ENCODE measurements at regions not wholly inside any gene's neighbourhood (a gene's known extent, or its start where the extent isn't known, plus 50 kb on each side); places are given as distances from the start of the nearest gene placed in this dataset.
"Not testable (repeated sequence)": the region's sequence is repeated elsewhere in the genome, so short reads cannot be mapped to it uniquely, and the experiment has no call there.

DNA sequence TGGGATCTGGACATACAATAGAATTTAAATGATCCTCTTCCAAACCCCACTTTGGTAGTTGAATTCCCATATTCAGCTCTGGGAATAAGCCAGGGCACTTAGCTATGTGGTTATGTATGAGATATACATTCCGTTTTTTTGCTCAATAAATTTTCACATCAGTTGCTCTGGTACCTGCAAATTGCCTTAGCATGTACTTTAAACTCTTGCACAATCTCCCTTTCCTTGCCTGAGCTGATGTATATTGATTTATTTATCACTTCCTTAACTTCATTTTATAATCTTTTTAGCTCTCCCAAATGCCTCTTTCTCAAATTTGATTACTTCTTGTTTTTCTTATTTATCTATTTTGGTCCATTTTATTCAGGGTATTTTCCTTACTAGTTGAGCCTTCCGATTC is 90.1 kb upstream of the AGA start:
- 82 to 84% methylated on average over 2 of the region's 2 CpGs for WGBS, 2 donors
- intact Hi-C loops (cut with DNase I; ENCODE audit: low total_unique reads): no loop called here
- no peak for DNase-seq (ENCODE audit: low spot score in 2 of 2)
- no peak overlapping the region for H3K4me3 ChIP-seq (ENCODE audit: low read depth, poor library complexity, severe bottlenecking)
- TF ChIP-seq POLR2A (IDR thresholded peaks at IDR 0.05): no peak
- TF ChIP-seq, protein P1, sequence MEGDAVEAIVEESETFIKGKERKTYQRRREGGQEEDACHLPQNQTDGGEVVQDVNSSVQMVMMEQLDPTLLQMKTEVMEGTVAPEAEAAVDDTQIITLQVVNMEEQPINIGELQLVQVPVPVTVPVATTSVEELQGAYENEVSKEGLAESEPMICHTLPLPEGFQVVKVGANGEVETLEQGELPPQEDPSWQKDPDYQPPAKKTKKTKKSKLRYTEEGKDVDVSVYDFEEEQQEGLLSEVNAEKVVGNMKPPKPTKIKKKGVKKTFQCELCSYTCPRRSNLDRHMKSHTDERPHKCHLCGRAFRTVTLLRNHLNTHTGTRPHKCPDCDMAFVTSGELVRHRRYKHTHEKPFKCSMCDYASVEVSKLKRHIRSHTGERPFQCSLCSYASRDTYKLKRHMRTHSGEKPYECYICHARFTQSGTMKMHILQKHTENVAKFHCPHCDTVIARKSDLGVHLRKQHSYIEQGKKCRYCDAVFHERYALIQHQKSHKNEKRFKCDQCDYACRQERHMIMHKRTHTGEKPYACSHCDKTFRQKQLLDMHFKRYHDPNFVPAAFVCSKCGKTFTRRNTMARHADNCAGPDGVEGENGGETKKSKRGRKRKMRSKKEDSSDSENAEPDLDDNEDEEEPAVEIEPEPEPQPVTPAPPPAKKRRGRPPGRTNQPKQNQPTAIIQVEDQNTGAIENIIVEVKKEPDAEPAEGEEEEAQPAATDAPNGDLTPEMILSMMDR (IDR thresholded peaks at IDR 0.05): no peak

DNA sequence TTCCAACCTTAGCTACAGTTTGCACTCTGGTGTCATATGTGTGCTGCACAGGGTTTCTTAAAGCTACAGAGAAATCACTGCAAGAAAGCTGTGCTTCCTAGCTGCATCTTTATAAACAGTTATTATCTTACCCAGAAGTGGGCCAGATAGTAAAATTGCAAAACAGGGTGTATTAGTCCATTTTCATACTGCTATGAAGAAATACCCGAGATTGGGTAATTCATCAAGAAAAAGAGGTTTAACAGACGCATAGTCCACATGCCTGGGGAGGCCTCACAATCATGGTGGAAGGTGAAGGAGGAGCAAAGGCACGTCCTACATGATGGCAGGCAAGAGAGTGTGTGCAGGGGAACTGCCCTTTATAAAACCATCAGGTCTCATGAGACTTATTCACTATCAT is 92.6 kb upstream of the AGA start:
- DNase-seq (ENCODE audit: low spot score in 2 of 2); H3K4me3 ChIP-seq (ENCODE audit: low read depth, poor library complexity, severe bottlenecking); intact Hi-C loops (cut with DNase I; ENCODE audit: low total_unique reads): not testable (repeated sequence)
- WGBS, 2 donors: 84 to 87% methylated on average over 3 of the region's 3 CpGs

DNA sequence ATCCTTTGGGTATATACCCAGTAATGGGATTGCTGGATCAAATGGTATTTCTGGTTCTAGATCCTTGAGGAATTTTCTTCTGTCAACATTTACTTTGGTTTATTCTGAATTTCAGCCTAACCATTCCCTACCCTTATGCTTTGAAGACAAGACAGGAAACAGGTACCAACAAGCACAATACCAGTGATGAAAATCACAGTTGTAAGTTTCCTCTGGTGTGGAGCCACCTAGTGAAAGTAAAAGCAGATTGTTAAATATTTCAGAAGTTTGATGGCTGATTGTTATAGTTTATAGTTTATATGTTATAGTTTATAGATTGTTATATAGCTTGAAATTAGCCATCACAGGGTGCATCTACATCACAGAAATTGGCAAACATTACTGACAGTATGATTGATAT is 104.5 kb upstream of the AGA start:
- intact Hi-C loops (cut with DNase I; ENCODE audit: low total_unique reads): no loop called here
- no peak for TF ChIP-seq POLR2A (IDR thresholded peaks at IDR 0.05)
- TF ChIP-seq, protein P1 (IDR thresholded peaks at IDR 0.05): no peak
- no peak for DNase-seq (ENCODE audit: low spot score in 2 of 2)
- H3K4me3 ChIP-seq (ENCODE audit: low read depth, poor library complexity, severe bottlenecking): no peak overlapping the region

DNA sequence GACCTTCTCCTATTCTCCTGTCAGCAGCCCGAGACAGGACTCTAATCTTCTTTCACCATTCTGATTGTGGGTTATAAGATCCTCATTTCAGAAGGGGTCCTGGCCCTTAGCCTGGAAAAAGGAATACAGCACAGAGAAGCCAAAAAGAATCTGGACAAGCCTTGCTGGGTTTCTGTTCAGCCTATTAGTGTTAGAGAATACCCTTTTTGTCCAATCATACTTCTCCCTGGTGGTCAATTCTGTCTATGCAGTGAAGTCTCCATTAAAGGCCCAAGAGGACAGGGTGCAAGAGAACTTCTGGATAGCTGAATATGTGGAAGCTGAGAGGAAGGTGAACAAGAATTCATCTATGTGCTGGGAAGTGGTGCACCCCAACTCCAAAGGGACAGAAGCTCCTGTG is 105.7 kb upstream of the AGA start:
- no peak overlapping the region for H3K4me3 ChIP-seq (ENCODE audit: low read depth, poor library complexity, severe bottlenecking)
- intact Hi-C loops (cut with DNase I; ENCODE audit: low total_unique reads): no loop called here
- no peak for DNase-seq (ENCODE audit: low spot score in 2 of 2)
- TF ChIP-seq POLR2A (IDR thresholded peaks at IDR 0.05): no peak
- TF ChIP-seq, protein P1 (IDR thresholded peaks at IDR 0.05): no peak
- 73 to 78% methylated on average over 1 of the region's 1 CpG for WGBS, 2 donors

DNA sequence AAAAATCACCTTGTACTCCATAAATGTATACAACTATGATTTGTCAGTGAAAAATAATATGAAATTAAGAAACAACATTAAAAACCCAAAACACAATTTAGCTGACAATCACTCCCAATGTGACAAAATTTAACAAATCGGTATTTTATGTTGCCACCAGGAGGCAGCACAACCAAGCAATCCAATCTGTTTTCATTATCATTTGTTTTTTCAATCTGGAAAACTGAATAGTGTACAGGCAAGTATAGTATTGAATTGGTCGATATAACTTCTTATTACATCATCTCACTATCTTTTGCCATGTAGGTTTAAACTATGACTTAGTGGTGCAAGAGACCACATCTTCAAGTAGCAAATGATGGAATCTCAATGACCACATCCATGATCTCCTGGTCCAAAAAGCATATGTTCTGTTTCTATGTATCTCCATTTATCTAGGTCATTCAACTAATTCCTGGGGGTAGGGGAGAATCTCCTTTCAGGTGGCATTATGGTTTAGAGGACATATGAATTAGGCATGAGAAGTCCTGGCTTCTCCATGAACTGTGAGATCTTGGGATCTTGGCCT is 112.9 kb upstream of the AGA start:
- 12 to 19% methylated on average over 2 of the region's 2 CpGs for WGBS, 2 donors
- no peak for TF ChIP-seq POLR2A (IDR thresholded peaks at IDR 0.05)
- TF ChIP-seq, protein P1 (IDR thresholded peaks at IDR 0.05): no peak
- no peak for DNase-seq (ENCODE audit: low spot score in 2 of 2)

DNA sequence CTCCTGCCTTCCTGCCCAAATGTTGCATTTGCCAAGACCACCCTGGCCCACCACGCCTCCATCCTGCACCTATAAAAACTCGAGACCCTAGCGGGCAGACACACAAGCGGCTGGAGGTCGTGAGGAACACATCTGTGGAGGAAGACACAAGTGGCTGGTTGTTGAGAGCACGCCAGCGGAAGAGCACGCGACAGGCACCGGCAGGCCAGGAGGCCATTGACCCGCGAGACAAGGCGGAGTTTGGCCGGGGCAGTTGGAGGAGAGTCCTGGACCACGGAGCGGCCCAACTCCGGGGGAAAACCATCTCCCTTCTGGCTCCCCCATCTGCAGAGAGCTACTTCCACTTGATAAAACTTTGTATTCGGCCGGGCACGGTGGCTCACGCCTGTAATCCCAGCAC is 115.2 kb upstream of the AGA start:
- TF ChIP-seq POLR2A (IDR thresholded peaks at IDR 0.05): no peak
- TF ChIP-seq, protein P1 (IDR thresholded peaks at IDR 0.05): no peak
- intact Hi-C loops (cut with DNase I; ENCODE audit: low total_unique reads): no loop called here
- 96 to 99% methylated on average over 20 to 21 of the region's 21 CpGs for WGBS, 2 donors

More for the DNA sequence above, 112.9 kb upstream of the AGA start:
- intact Hi-C loops (cut with DNase I; ENCODE audit: low total_unique reads): no loop called here
- H3K4me3 ChIP-seq (ENCODE audit: low read depth, poor library complexity, severe bottlenecking): no peak overlapping the region

More for the DNA sequence above, 115.2 kb upstream of the AGA start:
- DNase-seq (ENCODE audit: low spot score in 2 of 2): no peak
- no peak overlapping the region for H3K4me3 ChIP-seq (ENCODE audit: low read depth, poor library complexity, severe bottlenecking)
